ENCODE measurements at regions not wholly inside any gene's neighbourhood (a gene's known extent, or its start where the extent isn't known, plus 50 kb on each side); places are given as distances from the start of the nearest gene placed in this dataset.

- no peak overlapping the region for H3K27ac ChIP-seq (ENCODE audit: low read depth, low read length)
- H3K36me3 ChIP-seq (ENCODE audit: control insufficient read depth in 3 of 3, insufficient read depth in 3 of 3, low read length in 3 of 3), result no peaks in the 10 kb centered on the region
- H3K9ac ChIP-seq (ENCODE audit: low read depth in 1 of 3, low read length in 3 of 3), result no peak overlapping the region
- no peaks in the 10 kb centered on the region for H3K4me1 ChIP-seq (ENCODE audit: control insufficient read depth in 3 of 3, insufficient read depth in 3 of 3, low read length in 3 of 3)
- H3K9me3 ChIP-seq (ENCODE audit: control insufficient read depth in 3 of 3, low read length in 3 of 3), result no peaks in the 10 kb centered on the region
- no peaks in the 10 kb centered on the region for H3K27me3 ChIP-seq (ENCODE audit: control insufficient read depth in 3 of 3, insufficient read depth in 3 of 3, low read length in 3 of 3)
- H3K4me3 ChIP-seq (ENCODE audit: low read length in 3 of 3), result no peak overlapping the region
Measured at GRCh38 chr3:154583086-154583634, 153.2 kb upstream of the GPR149 start.

GRCh38 chr3:154582501-154582900 is 152.5 kb upstream of the GPR149 start:
- no peak overlapping the region for H3K27ac ChIP-seq (ENCODE audit: low read depth, low read length)
- H3K4me1 ChIP-seq (ENCODE audit: control insufficient read depth in 3 of 3, insufficient read depth in 3 of 3, low read length in 3 of 3), result no peaks in the 10 kb centered on the region
- H3K27me3 ChIP-seq (ENCODE audit: control insufficient read depth in 3 of 3, insufficient read depth in 3 of 3, low read length in 3 of 3), result no peaks in the 10 kb centered on the region
- H3K9ac ChIP-seq (ENCODE audit: low read depth in 1 of 3, low read length in 3 of 3), result no peak overlapping the region
- H3K4me3 ChIP-seq (ENCODE audit: low read length in 3 of 3), result no peak overlapping the region
- no peaks in the 10 kb centered on the region for H3K9me3 ChIP-seq (ENCODE audit: control insufficient read depth in 3 of 3, low read length in 3 of 3)
- no peaks in the 10 kb centered on the region for H3K36me3 ChIP-seq (ENCODE audit: control insufficient read depth in 3 of 3, insufficient read depth in 3 of 3, low read length in 3 of 3)

- no peaks in the 10 kb centered on the region for H3K4me1 ChIP-seq (ENCODE audit: control insufficient read depth in 3 of 3, insufficient read depth in 3 of 3, low read length in 3 of 3)
- H3K9me3 ChIP-seq (ENCODE audit: control insufficient read depth in 3 of 3, low read length in 3 of 3), result peaks cover 0 to 3% (median 0%) of the 10 kb centered on the region in 3 donors
- no peaks in the 10 kb centered on the region for H3K27me3 ChIP-seq (ENCODE audit: control insufficient read depth in 3 of 3, insufficient read depth in 3 of 3, low read length in 3 of 3)
- H3K36me3 ChIP-seq (ENCODE audit: control insufficient read depth in 3 of 3, insufficient read depth in 3 of 3, low read length in 3 of 3), result no peaks in the 10 kb centered on the region
- H3K9ac ChIP-seq (ENCODE audit: low read depth in 1 of 3, low read length in 3 of 3), result no peak overlapping the region
- H3K4me3 ChIP-seq (ENCODE audit: low read length in 3 of 3), result no peak overlapping the region
- H3K27ac ChIP-seq (ENCODE audit: low read depth, low read length), result no peak overlapping the region
Measured at GRCh38 chr3:154571553-154572226, 141.7 kb upstream of the GPR149 start.

DNA sequence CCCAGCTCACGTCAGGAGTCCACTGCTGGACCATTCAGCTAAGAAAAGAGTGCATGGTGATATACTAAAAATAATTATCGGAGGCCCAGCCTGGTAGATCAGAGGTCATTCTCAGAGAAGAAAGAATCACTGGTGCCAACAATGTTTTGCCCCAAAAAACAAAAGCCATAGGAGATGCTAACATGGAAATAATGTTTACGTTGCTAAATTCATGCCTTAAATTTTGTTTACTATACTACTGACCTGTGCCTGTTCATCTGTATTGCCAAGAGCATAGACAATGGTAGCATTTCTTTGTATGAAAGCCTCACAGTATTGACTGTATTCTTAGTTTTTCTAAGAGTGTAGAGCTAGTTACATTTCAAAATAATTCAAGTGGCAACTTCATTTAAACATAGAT is 138.1 kb upstream of the GPR149 start:
- H3K27me3 ChIP-seq (ENCODE audit: control insufficient read depth in 3 of 3, insufficient read depth in 3 of 3, low read length in 3 of 3), result no peaks in the 10 kb centered on the region
- no peaks in the 10 kb centered on the region for H3K4me1 ChIP-seq (ENCODE audit: control insufficient read depth in 3 of 3, insufficient read depth in 3 of 3, low read length in 3 of 3)
- no peaks in the 10 kb centered on the region for H3K36me3 ChIP-seq (ENCODE audit: control insufficient read depth in 3 of 3, insufficient read depth in 3 of 3, low read length in 3 of 3)
- H3K4me3 ChIP-seq (ENCODE audit: low read length in 3 of 3), result no peak overlapping the region
- no peak overlapping the region for H3K27ac ChIP-seq (ENCODE audit: low read depth, low read length)
- H3K9me3 ChIP-seq (ENCODE audit: control insufficient read depth in 3 of 3, low read length in 3 of 3), result no peaks in the 10 kb centered on the region
- H3K9ac ChIP-seq (ENCODE audit: low read depth in 1 of 3, low read length in 3 of 3), result no peak overlapping the region

DNA sequence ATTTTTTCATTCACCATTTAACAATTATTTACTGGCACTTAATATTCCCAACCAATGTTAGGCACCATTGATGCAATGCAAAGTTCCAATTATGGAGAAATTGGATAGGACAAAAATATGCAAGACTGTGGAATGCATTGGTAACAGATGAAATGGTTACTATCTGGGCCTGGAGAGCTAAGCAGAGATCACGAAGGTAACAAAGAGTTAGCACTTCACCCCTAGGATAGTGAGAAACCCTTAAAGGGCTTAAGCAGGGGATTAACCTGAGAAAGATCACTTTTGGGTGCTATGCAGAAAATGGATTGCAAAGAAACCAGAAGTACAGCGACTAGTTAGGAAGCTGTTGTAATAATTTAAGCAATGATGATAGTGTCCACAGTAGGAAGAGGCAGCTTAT is 129.6 kb upstream of the GPR149 start:
- Histone ChIP-seq H3K4me1 (ENCODE audit: control insufficient read depth in 3 of 3, insufficient read depth in 3 of 3, low read length in 3 of 3) (no peaks in the 10 kb centered on the region), H3K27ac (ENCODE audit: low read depth, low read length) (no peak overlapping the region), H3K9me3 (ENCODE audit: control insufficient read depth in 3 of 3, low read length in 3 of 3) (no peaks in the 10 kb centered on the region), H3K9ac (ENCODE audit: low read depth in 1 of 3, low read length in 3 of 3) (no peak overlapping the region), H3K36me3 (ENCODE audit: control insufficient read depth in 3 of 3, insufficient read depth in 3 of 3, low read length in 3 of 3) (no peaks in the 10 kb centered on the region), H3K27me3 (ENCODE audit: control insufficient read depth in 3 of 3, insufficient read depth in 3 of 3, low read length in 3 of 3) (no peaks in the 10 kb centered on the region), H3K4me3 (ENCODE audit: low read length in 3 of 3) (no peak overlapping the region)

DNA sequence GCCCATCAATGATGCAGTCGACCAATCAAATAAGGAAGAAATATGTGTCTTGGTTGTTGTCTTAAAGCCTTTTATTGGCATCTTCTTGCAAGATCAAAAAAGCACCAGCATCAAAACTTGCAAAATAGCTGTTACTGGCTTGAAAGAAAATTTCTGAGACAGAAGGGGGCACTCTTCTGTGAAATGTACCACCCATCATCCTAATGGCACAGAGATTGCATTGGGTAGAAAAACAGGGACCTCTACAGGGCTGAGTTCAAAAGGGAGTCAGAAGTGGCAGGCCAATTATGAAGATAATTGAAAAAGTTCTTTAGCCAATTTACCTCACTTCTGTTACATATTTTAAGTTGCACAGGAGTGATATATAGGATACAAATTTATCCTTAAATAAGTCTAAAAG is 122.3 kb upstream of the GPR149 start:
- Histone ChIP-seq H3K36me3 (ENCODE audit: control insufficient read depth in 3 of 3, insufficient read depth in 3 of 3, low read length in 3 of 3) (no peaks in the 10 kb centered on the region), H3K9me3 (ENCODE audit: control insufficient read depth in 3 of 3, low read length in 3 of 3) (no peaks in the 10 kb centered on the region), H3K27me3 (ENCODE audit: control insufficient read depth in 3 of 3, insufficient read depth in 3 of 3, low read length in 3 of 3) (no peaks in the 10 kb centered on the region), H3K27ac (ENCODE audit: low read depth, low read length) (no peak overlapping the region), H3K4me3 (ENCODE audit: low read length in 3 of 3) (no peak overlapping the region), H3K4me1 (ENCODE audit: control insufficient read depth in 3 of 3, insufficient read depth in 3 of 3, low read length in 3 of 3) (no peaks in the 10 kb centered on the region), H3K9ac (ENCODE audit: low read depth in 1 of 3, low read length in 3 of 3) (no peak overlapping the region)

DNA sequence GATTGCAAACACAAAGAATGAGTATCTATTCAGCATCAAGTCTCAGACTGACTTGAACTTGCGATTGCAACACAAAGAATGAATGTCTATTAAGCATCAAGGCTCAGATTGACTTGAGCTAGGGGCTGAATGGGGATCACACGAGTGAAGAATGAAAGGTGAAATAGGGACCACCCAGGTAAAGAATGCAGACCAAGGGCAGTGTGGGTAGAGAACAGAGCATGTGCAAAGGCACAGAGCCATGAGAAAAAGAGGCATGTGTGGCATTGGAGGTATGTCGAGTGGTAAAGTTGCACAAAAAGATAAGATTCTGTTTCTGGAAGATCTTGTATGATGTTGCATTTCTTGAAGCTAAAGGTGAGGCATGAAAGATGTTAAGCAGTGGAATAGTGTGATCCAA is 119.4 kb upstream of the GPR149 start:
- Histone ChIP-seq H3K4me3 (ENCODE audit: low read length in 3 of 3) (no peak overlapping the region), H3K9ac (ENCODE audit: low read depth in 1 of 3, low read length in 3 of 3) (no peak overlapping the region), H3K27ac (ENCODE audit: low read depth, low read length) (no peak overlapping the region), H3K27me3 (ENCODE audit: control insufficient read depth in 3 of 3, insufficient read depth in 3 of 3, low read length in 3 of 3) (no peaks in the 10 kb centered on the region), H3K9me3 (ENCODE audit: control insufficient read depth in 3 of 3, low read length in 3 of 3) (no peaks in the 10 kb centered on the region), H3K36me3 (ENCODE audit: control insufficient read depth in 3 of 3, insufficient read depth in 3 of 3, low read length in 3 of 3) (no peaks in the 10 kb centered on the region), H3K4me1 (ENCODE audit: control insufficient read depth in 3 of 3, insufficient read depth in 3 of 3, low read length in 3 of 3) (no peaks in the 10 kb centered on the region)

DNA sequence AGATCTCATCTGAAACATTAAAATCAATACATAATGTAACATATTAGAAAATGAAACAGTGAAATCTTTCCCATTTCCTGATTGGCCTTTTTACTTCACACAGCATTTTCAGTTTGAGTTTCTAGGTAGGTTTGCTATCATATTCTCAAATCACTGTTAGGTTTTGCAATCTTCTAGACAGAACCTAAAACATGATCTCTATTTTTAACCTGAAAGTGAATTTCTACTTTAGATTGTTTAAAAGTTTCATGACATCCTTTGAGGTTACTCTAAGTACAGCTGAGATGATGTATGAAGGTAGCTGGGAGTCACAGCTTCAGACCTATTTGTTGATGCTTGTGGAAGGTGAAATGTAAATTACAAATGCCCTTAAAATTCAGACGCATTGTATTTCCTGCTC is 118.4 kb upstream of the GPR149 start:
- H3K36me3 ChIP-seq (ENCODE audit: control insufficient read depth in 3 of 3, insufficient read depth in 3 of 3, low read length in 3 of 3), result no peaks in the 10 kb centered on the region
- no peak overlapping the region for H3K9ac ChIP-seq (ENCODE audit: low read depth in 1 of 3, low read length in 3 of 3)
- no peaks in the 10 kb centered on the region for H3K27me3 ChIP-seq (ENCODE audit: control insufficient read depth in 3 of 3, insufficient read depth in 3 of 3, low read length in 3 of 3)
- no peak overlapping the region for H3K4me3 ChIP-seq (ENCODE audit: low read length in 3 of 3)
- no peaks in the 10 kb centered on the region for H3K9me3 ChIP-seq (ENCODE audit: control insufficient read depth in 3 of 3, low read length in 3 of 3)
- H3K27ac ChIP-seq (ENCODE audit: low read depth, low read length), result no peak overlapping the region
- H3K4me1 ChIP-seq (ENCODE audit: control insufficient read depth in 3 of 3, insufficient read depth in 3 of 3, low read length in 3 of 3), result no peaks in the 10 kb centered on the region

GRCh38 chr3:154542837-154543236 is 112.8 kb upstream of the GPR149 start:
- H3K9me3 ChIP-seq (ENCODE audit: control insufficient read depth in 3 of 3, low read length in 3 of 3), result no peaks in the 10 kb centered on the region
- no peak overlapping the region for H3K27ac ChIP-seq (ENCODE audit: low read depth, low read length)
- H3K27me3 ChIP-seq (ENCODE audit: control insufficient read depth in 3 of 3, insufficient read depth in 3 of 3, low read length in 3 of 3), result no peaks in the 10 kb centered on the region
- H3K9ac ChIP-seq (ENCODE audit: low read depth in 1 of 3, low read length in 3 of 3), result no peak overlapping the region
- H3K36me3 ChIP-seq (ENCODE audit: control insufficient read depth in 3 of 3, insufficient read depth in 3 of 3, low read length in 3 of 3), result no peaks in the 10 kb centered on the region
- no peaks in the 10 kb centered on the region for H3K4me1 ChIP-seq (ENCODE audit: control insufficient read depth in 3 of 3, insufficient read depth in 3 of 3, low read length in 3 of 3)
- no peak overlapping the region for H3K4me3 ChIP-seq (ENCODE audit: low read length in 3 of 3)

GRCh38 chr3:154540950-154541604 is 111.1 kb upstream of the GPR149 start:
- H3K27ac ChIP-seq (ENCODE audit: low read depth, low read length), result no peak overlapping the region
- H3K36me3 ChIP-seq (ENCODE audit: control insufficient read depth in 3 of 3, insufficient read depth in 3 of 3, low read length in 3 of 3), result no peaks in the 10 kb centered on the region
- no peaks in the 10 kb centered on the region for H3K27me3 ChIP-seq (ENCODE audit: control insufficient read depth in 3 of 3, insufficient read depth in 3 of 3, low read length in 3 of 3)
- H3K4me3 ChIP-seq (ENCODE audit: low read length in 3 of 3), result no peak overlapping the region
- H3K9me3 ChIP-seq (ENCODE audit: control insufficient read depth in 3 of 3, low read length in 3 of 3), result no peaks in the 10 kb centered on the region
- H3K4me1 ChIP-seq (ENCODE audit: control insufficient read depth in 3 of 3, insufficient read depth in 3 of 3, low read length in 3 of 3), result no peaks in the 10 kb centered on the region
- H3K9ac ChIP-seq (ENCODE audit: low read depth in 1 of 3, low read length in 3 of 3), result no peak overlapping the region

Data from skeletal muscle tissue (tissue), 3 donors.